Left lung (tissue), 4 donors: ENCODE measurements at regions not wholly inside any gene's neighbourhood (a gene's known extent, or its start where the extent isn't known, plus 50 kb on each side); places are given as distances from the start of the nearest gene placed in this dataset.

Source experiments
- ATAC-seq: fragments of 200-7000 bp; cut with Tn5 transposase; one replicate; pipeline ENCODE4 v1.9.1; 2020; ENCODE audit warnings: moderate library complexity
- DNase-seq, 4 donors: peaks; one replicate each; pipeline ENCODE4 v3.0.0-alpha.2; 2013 to 2020
- H3K27ac ChIP-seq, 2 donors: fragments of 200-600 bp; sonication (generic) in 1 of 2; one replicate each; pipeline versions ENCODE4 v1.5.0 to v1.8.0; 2020 to 2021
- H3K27me3 ChIP-seq, 2 donors: fragments of 200-600 bp; sonication (generic) in 1 of 2; one replicate each; pipeline versions ENCODE4 v1.5.0 to v1.8.0; 2020 to 2021
- H3K36me3 ChIP-seq, 2 donors: fragments of 200-600 bp; sonication (generic) in 1 of 2; one replicate each; pipeline versions ENCODE4 v1.5.0 to v1.8.0; 2020 to 2021
- H3K4me1 ChIP-seq, 2 donors: fragments of 200-600 bp; one replicate each; pipeline ENCODE4 v1.8.0; 2021
- H3K4me3 ChIP-seq, 2 donors: fragments of 200-600 bp; sonication (generic) in 1 of 2; one replicate each; pipeline versions ENCODE4 v1.5.0 to v1.8.0; 2020 to 2021; ENCODE audit warnings: mild to moderate bottlenecking in 1 of 2
- H3K9me3 ChIP-seq, 2 donors: fragments of 200-600 bp; sonication (generic) in 1 of 2; one replicate each; pipeline versions ENCODE4 v1.5.0 to v1.8.0; 2020 to 2021
- CTCF ChIP-seq, 2 donors: fragments of 200-600 bp; sonication (generic) in 1 of 2; IDR thresholded peaks; one replicate each; pipeline versions ENCODE4 v1.5.0 to v1.8.0; 2021; ENCODE audit warnings: antibody characterized with exemption in 2 of 2
- intact Hi-C, 2 donors: fragments of 100-400 bp; cut with DNase I; formaldehyde crosslinking; loops; one replicate each; pipeline versions ENCODE4 v1.11.2 to v1.14.2; 2022
- donor health status: DM: no; HTN: yes; CAD: no.
- donor health status: DM: no; HTN: no; CAD: no.

- no peaks in the 10 kb centered on the region for H3K4me1 ChIP-seq
- no peaks in the 10 kb centered on the region for H3K36me3 ChIP-seq
- H3K4me3 ChIP-seq = no peak overlapping the region
- no peak for TF ChIP-seq CTCF (IDR thresholded peaks at IDR 0.05)
- no peaks in the 10 kb centered on the region for H3K9me3 ChIP-seq
- intact Hi-C loops = no loop called here
- H3K27me3 ChIP-seq = peaks cover 0 to 16% of the 10 kb centered on the region in 2 donors
- ATAC-seq = no peak
- no peak overlapping the region for H3K27ac ChIP-seq
- no peak for DNase-seq
These were observed 104.7 kb upstream of the IRX2 start for GRCh38 chr5:2856206-2856605.

GRCh38 chr5:2852446-2852845 is 101.0 kb upstream of the IRX2 start:
- Histone ChIP-seq H3K4me3 (no peak overlapping the region), H3K27ac (no peak overlapping the region), H3K27me3 (no peaks in the 10 kb centered on the region), H3K4me1 (no peaks in the 10 kb centered on the region), H3K36me3 (no peaks in the 10 kb centered on the region), H3K9me3 (no peaks in the 10 kb centered on the region)
- intact Hi-C loops = no loop called here
- ATAC-seq (no peak), DNase-seq (no peak)
- TF ChIP-seq CTCF (IDR thresholded peaks at IDR 0.05) = no peak

DNA sequence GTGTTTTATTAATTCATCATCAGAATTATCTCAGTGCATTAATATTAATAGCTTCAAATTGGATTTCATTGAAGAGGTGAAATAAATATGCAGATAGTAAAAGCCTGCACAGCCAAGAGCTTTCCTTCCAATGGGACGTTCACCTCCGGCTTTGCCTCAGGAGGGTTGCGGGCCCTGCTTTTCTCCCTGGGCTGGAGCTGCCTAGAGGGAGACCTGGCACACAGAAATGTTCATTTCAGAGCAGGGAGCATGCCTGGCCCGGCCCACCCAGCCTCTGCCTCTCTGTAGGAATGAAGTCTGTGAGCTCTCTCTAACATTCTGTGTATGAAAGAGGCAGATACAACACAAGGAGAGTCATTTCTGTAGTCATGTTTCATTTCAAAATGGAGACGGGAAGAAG is 100.4 kb upstream of the IRX2 start:
- H3K9me3 ChIP-seq = no peaks in the 10 kb centered on the region
- intact Hi-C loops = no loop called here
- H3K4me3 ChIP-seq = no peak overlapping the region
- H3K27me3 ChIP-seq = no peaks in the 10 kb centered on the region
- no peak for TF ChIP-seq CTCF (IDR thresholded peaks at IDR 0.05)
- no peaks in the 10 kb centered on the region for H3K36me3 ChIP-seq
- DNase-seq (no peak), ATAC-seq (no peak)
- no peak overlapping the region for H3K27ac ChIP-seq
- no peaks in the 10 kb centered on the region for H3K4me1 ChIP-seq

DNA sequence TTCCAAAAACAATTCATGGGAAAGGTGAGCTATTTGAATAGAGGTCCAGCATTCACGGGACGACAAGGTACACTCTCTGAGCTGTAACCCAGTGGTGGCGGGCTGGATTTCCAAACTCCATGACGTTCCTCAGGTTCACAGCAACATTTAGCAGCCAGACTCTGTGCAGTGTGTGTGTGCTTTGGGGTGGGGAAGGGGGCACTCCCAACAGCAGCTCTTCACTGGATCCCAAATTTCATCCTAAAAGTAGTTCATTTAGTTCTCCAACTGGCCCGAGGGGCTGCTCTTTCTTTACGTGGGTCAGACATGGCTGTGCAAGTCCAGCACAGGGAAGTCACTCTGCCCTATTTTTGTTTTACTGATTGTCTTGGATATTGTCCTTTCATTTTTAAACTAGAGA is 98.0 kb upstream of the IRX2 start:
- Histone ChIP-seq H3K4me1 (no peaks in the 10 kb centered on the region), H3K27ac (no peak overlapping the region), H3K9me3 (no peaks in the 10 kb centered on the region), H3K27me3 (no peaks in the 10 kb centered on the region), H3K4me3 (no peak overlapping the region), H3K36me3 (no peaks in the 10 kb centered on the region)
- no peak for TF ChIP-seq CTCF (IDR thresholded peaks at IDR 0.05)
- no peak for ATAC-seq
- intact Hi-C loops = no loop called here
- DNase-seq = no peak

DNA sequence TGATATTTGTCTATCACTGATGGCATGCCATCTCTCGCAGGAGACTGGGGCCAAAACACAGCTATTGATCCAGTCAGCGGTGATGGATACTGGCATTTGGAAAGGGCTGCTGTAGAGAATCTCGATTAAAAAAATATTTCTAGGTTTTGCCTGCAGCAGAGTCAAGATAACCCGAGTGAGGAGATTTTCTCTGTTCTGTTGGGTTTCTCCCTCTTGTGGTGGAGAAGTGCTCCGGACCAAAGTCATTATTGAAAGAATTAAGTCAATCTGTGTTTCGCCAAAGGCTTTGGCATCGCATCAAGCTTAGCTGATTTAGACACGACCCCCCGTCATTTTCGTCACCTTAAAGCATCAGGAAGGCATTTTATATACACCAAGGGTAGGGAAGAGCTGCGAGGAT is 97.1 kb upstream of the IRX2 start:
- Histone ChIP-seq H3K4me1 (no peaks in the 10 kb centered on the region), H3K27ac (no peak overlapping the region), H3K36me3 (no peaks in the 10 kb centered on the region), H3K4me3 (no peak overlapping the region), H3K27me3 (no peaks in the 10 kb centered on the region), H3K9me3 (no peaks in the 10 kb centered on the region)
- DNase-seq = peak in 2 of 4 donors; percentile 2 to 15
- no peak for ATAC-seq
- intact Hi-C loops = no loop called here
- TF ChIP-seq CTCF (IDR thresholded peaks at IDR 0.05) = no peak
